ENCODE measurements at regions not wholly inside any gene's neighbourhood (a gene's known extent, or its start where the extent isn't known, plus 50 kb on each side); places are given as distances from the start of the nearest gene placed in this dataset.

GRCh38 chr10:128527711-128528110 is 401.5 kb upstream of the MKI67 start:
- H3K4me3 ChIP-seq (ENCODE audit: low read depth, low read length), result no peak overlapping the region
- ChIA-PET POLR2A (no interaction called here), CTCF (no interaction called here)
- no peak for DNase-seq (ENCODE audit: low read depth, low spot score)
- TF ChIP-seq CTCF (IDR thresholded peaks at IDR 0.05; ENCODE audit: insufficient read depth, low read length, missing control alignments), result no peak

- TF ChIP-seq CTCF (IDR thresholded peaks at IDR 0.05; ENCODE audit: insufficient read depth, low read length, missing control alignments), result no peak
- DNase-seq (ENCODE audit: low read depth, low spot score), result no peak
- ChIA-PET POLR2A (no interaction called here), CTCF (interaction anchor here (1.4 kb wide), 1 partner anchor 9 kb away, joined by 3 read pairs; no protein-coding TSS in a partner anchor)
- H3K4me3 ChIP-seq (ENCODE audit: low read depth, low read length), result no peak overlapping the region
Measured at GRCh38 chr10:128528167-128528566, 401.9 kb upstream of the MKI67 start.

GRCh38 chr10:128528781-128529180 is 402.6 kb upstream of the MKI67 start:
- TF ChIP-seq CTCF (IDR thresholded peaks at IDR 0.05; ENCODE audit: insufficient read depth, low read length, missing control alignments), result no peak
- no peak overlapping the region for H3K4me3 ChIP-seq (ENCODE audit: low read depth, low read length)
- no peak for DNase-seq (ENCODE audit: low read depth, low spot score)
- CTCF ChIA-PET, result interaction anchor here (1.4 kb wide), 1 partner anchor 9 kb away, joined by 3 read pairs; no protein-coding TSS in a partner anchor
- POLR2A ChIA-PET, result no interaction called here

GRCh38 chr10:128529225-128529624 is 403.0 kb upstream of the MKI67 start:
- ChIA-PET CTCF (interaction anchor here (1.4 kb wide), 1 partner anchor 8 kb away, joined by 3 read pairs; no protein-coding TSS in a partner anchor), POLR2A (no interaction called here)
- no peak overlapping the region for H3K4me3 ChIP-seq (ENCODE audit: low read depth, low read length)
- no peak for DNase-seq (ENCODE audit: low read depth, low spot score)
- no peak for TF ChIP-seq CTCF (IDR thresholded peaks at IDR 0.05; ENCODE audit: insufficient read depth, low read length, missing control alignments)

- CTCF ChIA-PET, result no interaction called here
Measured at GRCh38 chr10:128530301-128530700, 404.1 kb upstream of the MKI67 start.

GRCh38 chr10:128530946-128531345 is 404.7 kb upstream of the MKI67 start:
- no peak overlapping the region for H3K4me3 ChIP-seq (ENCODE audit: low read depth, low read length)
- CTCF ChIA-PET, result no interaction called here
- no peak for TF ChIP-seq CTCF (IDR thresholded peaks at IDR 0.05; ENCODE audit: insufficient read depth, low read length, missing control alignments)
- DNase-seq (ENCODE audit: low read depth, low spot score), result no peak
- POLR2A ChIA-PET, result no interaction called here

More at GRCh38 chr10:128530301-128530700, 404.1 kb upstream of the MKI67 start:
- no peak for TF ChIP-seq CTCF (IDR thresholded peaks at IDR 0.05; ENCODE audit: insufficient read depth, low read length, missing control alignments)
- DNase-seq (ENCODE audit: low read depth, low spot score), result no peak
- POLR2A ChIA-PET, result no interaction called here
- H3K4me3 ChIP-seq (ENCODE audit: low read depth, low read length), result no peak overlapping the region
